ENCODE measurements at regions not wholly inside any gene's neighbourhood (a gene's known extent, or its start where the extent isn't known, plus 50 kb on each side); places are given as distances from the start of the nearest gene placed in this dataset.

DNA sequence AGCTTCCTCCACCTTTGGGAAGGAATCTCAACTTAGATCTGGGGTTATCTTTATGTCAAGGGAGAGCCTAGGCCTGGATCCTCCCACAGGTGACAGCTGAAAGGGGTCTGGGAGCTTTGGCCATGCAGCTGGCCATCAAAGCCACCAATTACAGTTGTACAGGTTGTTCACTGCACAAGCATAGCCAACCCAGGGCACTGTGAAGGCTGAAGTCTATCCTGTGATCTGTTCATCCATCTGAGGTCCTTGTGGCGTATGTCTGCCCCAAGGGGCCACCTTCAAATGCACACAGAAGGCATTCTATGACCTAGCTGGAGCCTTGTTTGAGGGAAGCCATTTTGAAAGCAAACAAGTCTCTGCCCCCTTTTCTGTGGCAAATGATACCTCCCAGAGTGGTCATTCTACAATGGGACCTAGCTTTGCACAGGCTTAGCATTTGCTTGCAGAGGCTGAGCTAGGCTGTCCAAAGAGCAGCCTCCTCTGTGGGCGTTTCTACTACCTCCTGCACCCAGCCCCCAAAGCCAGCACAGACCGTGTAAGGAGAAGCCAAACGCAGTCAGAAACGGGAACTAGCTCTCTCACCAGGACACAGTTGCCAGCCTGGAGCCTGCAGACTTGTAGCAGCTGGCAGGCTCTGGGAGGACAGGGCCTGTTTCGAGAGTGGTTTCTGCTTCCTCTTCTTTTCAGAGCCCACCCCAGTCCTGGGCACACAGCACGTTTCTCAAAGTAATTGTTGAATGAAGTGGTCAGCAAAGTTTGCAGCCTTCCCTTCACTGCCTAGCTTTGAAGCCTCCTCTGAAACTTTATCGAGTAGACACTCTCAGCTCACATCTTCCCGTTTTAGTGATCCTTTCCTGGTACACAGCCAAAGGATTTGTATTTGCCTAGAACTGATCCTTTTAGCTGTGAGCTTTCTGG is 157.3 kb upstream of the SMAD3 start:
- no peaks in the 10 kb centered on the region for H3K27me3 ChIP-seq (replicated peaks in 1 of 2; ENCODE audit: control insufficient read depth in 2 of 2, insufficient read depth in 2 of 2, low read length in 1 of 2)
- TF ChIP-seq TCF3 (IDR thresholded peaks at IDR 0.05; ENCODE audit: borderline replicate concordance, insufficient read depth, low read depth, low read length) (0 out of 2 replicates have a peak, but pooled peaks have one; percentile 26), SPI1 (IDR thresholded peaks at IDR 0.05; ENCODE audit: borderline replicate concordance, insufficient read depth, low read depth, low read length) (peak; percentile 25; the same call in 1 of the 2 replicates), YY1 (IDR thresholded peaks at IDR 0.05; ENCODE audit: low read depth, low read length) (0 out of 2 replicates have a peak, but pooled peaks have one; percentile 31), TCF12 (IDR thresholded peaks at IDR 0.05; ENCODE audit: low read depth, low read length) (peak; percentile 29; the same call in 1 of the 2 replicates), IKZF2 (IDR thresholded peaks at IDR 0.05) (no peak), NFYA (IDR thresholded peaks at IDR 0.05; ENCODE audit: borderline replicate concordance, low read depth, low read length) (no peak), BRCA1 (IDR thresholded peaks at IDR 0.05; ENCODE audit: low read depth, low read length) (no peak)
- no peaks in the 10 kb centered on the region for H3K9me3 ChIP-seq (replicated peaks; ENCODE audit: control insufficient read depth, insufficient read depth, low read length)
- ATAC-seq: peak; percentile 77
- in situ Hi-C loops (cut with MboI): no loop called here
- 6% methylated on average over 9 of the region's 9 CpGs for WGBS (ENCODE audit: insufficient coverage, insufficient replicate concordance, low lambda C conversion rate, missing lambda C conversion rate)
- H3K27ac ChIP-seq (ENCODE audit: control insufficient read depth, insufficient read depth): no peak overlapping the region
- FAIRE-seq: peak; percentile 59
- DNase-seq (ENCODE audit: low read depth, low spot score): peak; percentile 39
- no peak overlapping the region for H3K9ac ChIP-seq (ENCODE audit: control insufficient read depth, insufficient read depth, low read length)
- H4K20me1 ChIP-seq (ENCODE audit: control insufficient read depth, insufficient read depth): no peaks in the 10 kb centered on the region
- no peak overlapping the region for H3K4me3 ChIP-seq
- peak overlapping the region; percentile 26; the same call in 1 of the 2 replicates for H3K4me2 ChIP-seq (ENCODE audit: control insufficient read depth, insufficient read depth)
- ChIA-PET RAD21 (ENCODE audit: unreplicated experiment) (interaction anchor here (1.2 kb wide), 1 partner anchor 39 kb away, joined by 3 read pairs; no protein-coding TSS in a partner anchor), CTCF (interaction anchor here (0.6 to 1.8 kb wide), 6 partner anchors 12 to 953 kb away, joined by 3 to 8 read pairs (median 3); no protein-coding TSS in a partner anchor), POLR2A (interaction anchor here (0.6 to 0.8 kb wide), 2 partner anchors 23 to 50 kb away, joined by 3 read pairs; no protein-coding TSS in a partner anchor), SMC1A (ENCODE audit: uncharacterized antibody, unreplicated experiment) (no interaction called here)
- H3K4me1 ChIP-seq (ENCODE audit: control insufficient read depth, insufficient read depth, low read length): peaks cover 15% of the 10 kb centered on the region
- H3K79me2 ChIP-seq (ENCODE audit: control insufficient read depth, insufficient read depth, low read length): no peaks in the 10 kb centered on the region
- BruUV-seq (replicated peaks): no TSS peak
- peak overlapping the region; percentile 54 for H2AFZ ChIP-seq (ENCODE audit: control insufficient read depth, low read depth, low read length)
- intact Hi-C loops (cut with micrococcal nuclease; ENCODE audit: unreplicated experiment): no loop called here
- no peaks in the 10 kb centered on the region for H3K36me3 ChIP-seq (ENCODE audit: control insufficient read depth in 2 of 2, insufficient read depth in 2 of 2, low read length in 1 of 2)
